ENCODE measurements at regions not wholly inside any gene's neighbourhood (a gene's known extent, or its start where the extent isn't known, plus 50 kb on each side); places are given as distances from the start of the nearest gene placed in this dataset.

DNA sequence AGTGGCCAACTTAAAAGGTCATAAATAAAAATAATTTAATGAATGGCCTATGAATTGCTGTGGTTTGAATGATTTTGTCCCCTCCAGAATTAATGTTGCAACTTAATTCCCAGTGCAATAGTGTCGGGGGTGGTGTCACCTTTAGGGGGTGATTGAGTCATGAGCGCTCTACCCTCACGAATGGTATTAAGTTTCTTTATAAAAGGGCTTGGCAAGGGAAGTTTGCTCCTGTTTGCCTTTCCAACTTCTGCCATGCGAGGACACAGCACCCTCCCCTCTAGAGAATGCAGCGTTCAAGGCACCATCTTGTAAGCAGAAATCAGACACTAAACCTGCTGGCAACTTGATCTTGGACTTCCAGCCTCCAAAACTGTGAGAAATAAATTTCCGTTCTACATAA, 253.3 kb downstream of the ATXN7L3B start:
- POLR2A ChIA-PET = no interaction called here
- no peaks in the 10 kb centered on the region for H3K4me1 Mint-ChIP-seq
- H3K36me3 Mint-ChIP-seq (ENCODE audit: low read depth) = no peaks in the 10 kb centered on the region
- H3K27ac Mint-ChIP-seq = no peak overlapping the region
- no peak overlapping the region for H3K4me3 Mint-ChIP-seq
- no peak for DNase-seq
- CTCF ChIA-PET = no interaction called here
- H3K9me3 Mint-ChIP-seq = no peaks in the 10 kb centered on the region
- H3K27me3 Mint-ChIP-seq = no peaks in the 10 kb centered on the region

DNA sequence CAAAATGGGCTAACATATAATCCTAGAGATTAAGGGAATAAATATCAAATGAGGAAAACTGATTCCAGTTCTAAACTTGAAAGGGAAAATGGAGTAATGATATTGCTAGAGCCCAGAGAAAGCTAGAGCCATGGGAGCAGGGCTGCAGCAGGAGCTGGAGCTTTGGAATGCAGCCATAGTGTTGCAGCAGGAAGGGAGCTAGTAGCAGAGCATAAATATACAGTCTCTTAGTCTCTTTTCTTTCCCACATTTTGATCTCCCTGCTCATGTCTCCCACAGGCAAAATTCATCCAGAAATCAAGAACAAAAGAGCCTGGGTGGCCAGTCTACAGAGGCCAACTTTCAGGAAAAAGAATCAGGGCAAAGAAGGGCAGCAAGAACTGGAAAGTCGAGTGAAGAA, 253.7 kb downstream of the ATXN7L3B start:
- Mint-ChIP-seq H3K36me3 (ENCODE audit: low read depth) (no peaks in the 10 kb centered on the region), H3K27me3 (no peaks in the 10 kb centered on the region), H3K9me3 (no peaks in the 10 kb centered on the region), H3K4me3 (no peak overlapping the region), H3K4me1 (no peaks in the 10 kb centered on the region), H3K27ac (no peak overlapping the region)
- POLR2A ChIA-PET = no interaction called here
- no peak for DNase-seq
- CTCF ChIA-PET = no interaction called here

DNA sequence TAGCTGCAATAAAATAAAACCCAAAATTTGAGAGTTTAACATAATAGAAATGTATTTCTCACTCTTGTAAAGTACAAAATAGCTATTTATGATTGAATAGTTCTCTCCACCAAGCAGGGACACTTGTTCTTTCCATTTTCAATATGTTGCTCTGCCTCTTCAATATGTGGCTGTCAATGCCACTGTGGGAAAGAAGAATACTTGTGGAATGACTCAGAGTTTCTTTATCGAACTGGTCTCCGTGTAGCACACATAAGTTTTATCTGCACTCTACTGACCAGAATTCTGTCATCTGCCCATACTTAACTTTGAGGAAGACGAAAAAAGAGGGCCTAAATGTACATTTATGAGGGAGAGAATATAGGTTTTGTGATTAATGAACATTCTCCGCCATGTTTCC, 256.9 kb downstream of the ATXN7L3B start:
- Mint-ChIP-seq H3K4me1 (no peaks in the 10 kb centered on the region), H3K27ac (no peak overlapping the region), H3K36me3 (ENCODE audit: low read depth) (no peaks in the 10 kb centered on the region), H3K27me3 (no peaks in the 10 kb centered on the region), H3K9me3 (no peaks in the 10 kb centered on the region), H3K4me3 (no peak overlapping the region)
- DNase-seq = no peak
- ChIA-PET POLR2A (no interaction called here), CTCF (interaction anchor here (1.2 kb wide), 1 partner anchor 10 kb away, joined by 3 read pairs; no protein-coding TSS in a partner anchor)

GRCh38 chr12:74801625-74802024, 264.0 kb downstream of the ATXN7L3B start:
- no peaks in the 10 kb centered on the region for H3K4me1 Mint-ChIP-seq
- CTCF ChIA-PET = no interaction called here
- DNase-seq = no peak
- H3K9me3 Mint-ChIP-seq = no peaks in the 10 kb centered on the region
- no peaks in the 10 kb centered on the region for H3K27me3 Mint-ChIP-seq
- H3K4me3 Mint-ChIP-seq = no peak overlapping the region
- POLR2A ChIA-PET = no interaction called here
- H3K27ac Mint-ChIP-seq = no peak overlapping the region
- H3K36me3 Mint-ChIP-seq (ENCODE audit: low read depth) = no peaks in the 10 kb centered on the region

DNA sequence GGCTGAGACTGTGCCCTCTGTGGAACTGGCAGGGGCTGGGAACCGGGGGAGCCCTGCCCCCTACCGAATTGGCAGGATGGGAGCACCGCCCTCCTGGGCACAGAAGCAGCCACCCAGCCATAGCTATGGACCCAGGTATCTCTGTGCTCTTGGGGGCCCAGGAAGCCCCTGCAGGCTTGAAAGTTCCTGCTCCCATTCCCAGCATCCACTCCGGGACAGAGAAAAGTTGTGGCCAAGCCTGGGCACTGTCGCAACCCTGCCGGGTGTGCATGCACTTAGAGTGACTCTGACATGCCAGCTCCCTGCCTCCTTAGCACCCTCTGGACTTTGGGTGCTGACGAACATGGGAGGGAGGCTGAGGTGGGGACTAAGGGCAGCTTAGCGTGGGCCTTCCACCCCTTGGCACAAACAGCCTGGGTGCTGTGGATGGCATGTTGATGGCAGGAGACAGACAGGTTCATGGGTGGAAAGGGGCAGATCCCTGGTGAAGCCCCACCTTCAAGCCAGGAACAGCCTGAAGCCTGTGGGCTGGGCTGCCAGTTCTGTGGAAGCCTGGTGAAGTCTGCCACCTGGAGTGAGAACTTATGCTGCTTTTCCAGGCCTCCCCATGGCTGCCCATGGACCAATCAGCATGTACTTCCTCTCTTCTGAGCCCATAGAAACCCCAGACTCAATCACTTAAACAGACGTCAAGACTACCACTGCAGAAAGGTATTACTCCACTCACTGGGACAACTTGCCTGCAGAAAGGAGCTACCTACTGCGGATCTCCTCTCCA, 279.0 kb downstream of the ATXN7L3B start:
- Mint-ChIP-seq H3K27ac (no peak overlapping the region), H3K4me1 (no peaks in the 10 kb centered on the region), H3K9me3 (peaks cover 4% of the 10 kb centered on the region), H3K27me3 (no peaks in the 10 kb centered on the region), H3K4me3 (no peak overlapping the region), H3K36me3 (ENCODE audit: low read depth) (no peaks in the 10 kb centered on the region)
- DNase-seq = no peak
- ChIA-PET CTCF (no interaction called here), POLR2A (no interaction called here)

DNA sequence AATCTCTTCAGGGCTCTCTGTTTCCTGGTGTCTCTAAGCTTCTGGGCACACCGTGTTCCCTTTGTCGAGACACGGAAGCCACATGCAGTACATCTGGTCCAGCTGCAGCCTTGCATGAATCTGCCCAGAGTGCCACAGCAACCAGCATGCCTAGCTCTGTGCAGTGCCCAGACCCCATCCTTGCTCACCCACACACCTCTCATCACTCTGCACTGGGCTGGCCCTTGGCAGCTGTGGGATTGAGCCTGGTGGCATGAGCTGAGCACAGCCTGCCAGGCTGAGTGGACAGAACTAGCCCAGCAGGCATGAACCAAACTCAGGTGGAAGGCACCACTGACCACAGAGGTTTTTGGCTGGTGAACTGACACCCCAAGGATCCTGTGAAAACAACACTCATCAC, 279.9 kb downstream of the ATXN7L3B start:
- ChIA-PET CTCF (no interaction called here), POLR2A (no interaction called here)
- Mint-ChIP-seq H3K4me3 (no peak overlapping the region), H3K9me3 (peaks cover 4% of the 10 kb centered on the region), H3K27ac (no peak overlapping the region), H3K36me3 (ENCODE audit: low read depth) (no peaks in the 10 kb centered on the region), H3K4me1 (no peaks in the 10 kb centered on the region), H3K27me3 (no peaks in the 10 kb centered on the region)
- no peak for DNase-seq

DNA sequence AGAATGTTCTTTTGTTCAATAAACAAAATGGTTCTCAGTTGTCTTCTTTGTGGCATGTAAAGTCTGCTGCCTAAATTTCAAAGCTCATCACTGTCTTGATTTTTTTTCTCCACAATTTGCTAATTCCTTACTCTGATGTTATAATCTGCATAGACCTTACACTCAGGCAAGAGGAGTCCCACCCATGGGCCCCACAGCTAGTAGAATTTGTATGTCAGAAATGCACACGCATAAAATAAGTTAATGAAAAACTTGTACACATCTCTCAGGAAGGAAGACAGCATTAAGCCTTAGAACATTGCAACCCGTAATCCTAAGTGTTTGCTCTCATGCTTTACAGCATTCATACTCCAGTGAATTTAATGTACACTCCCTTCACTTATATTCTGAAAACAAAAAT, 280.8 kb downstream of the ATXN7L3B start:
- H3K4me1 Mint-ChIP-seq = no peaks in the 10 kb centered on the region
- peaks cover 4% of the 10 kb centered on the region for H3K9me3 Mint-ChIP-seq
- H3K27ac Mint-ChIP-seq = no peak overlapping the region
- CTCF ChIA-PET = interaction anchor here (0.8 kb wide), 1 partner anchor 15 kb away, joined by 3 read pairs; no protein-coding TSS in a partner anchor
- no peaks in the 10 kb centered on the region for H3K36me3 Mint-ChIP-seq (ENCODE audit: low read depth)
- DNase-seq = no peak
- no peaks in the 10 kb centered on the region for H3K27me3 Mint-ChIP-seq
- no peak overlapping the region for H3K4me3 Mint-ChIP-seq
- POLR2A ChIA-PET = no interaction called here

DNA sequence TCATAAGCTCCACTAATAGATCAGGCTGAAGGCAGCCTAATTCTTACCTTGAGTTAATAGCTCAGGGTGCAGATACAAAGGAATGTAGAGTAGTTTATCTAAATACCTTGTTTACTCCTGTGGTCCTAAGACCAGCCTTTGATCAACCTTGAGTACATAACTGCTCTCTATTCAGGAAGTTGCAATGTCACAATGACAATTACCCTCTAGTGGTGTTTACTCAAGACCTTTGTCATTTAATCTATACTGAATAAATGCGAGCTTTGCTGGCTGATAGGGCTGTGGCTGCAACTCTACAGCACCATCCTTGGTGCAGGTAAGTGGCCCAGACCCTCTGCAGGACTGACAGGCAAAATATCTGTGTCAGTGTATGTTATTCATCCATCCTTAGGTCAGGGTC, 282.7 kb downstream of the ATXN7L3B start:
- Mint-ChIP-seq H3K4me3 (no peak overlapping the region), H3K27me3 (no peaks in the 10 kb centered on the region), H3K9me3 (no peaks in the 10 kb centered on the region), H3K36me3 (ENCODE audit: low read depth) (no peaks in the 10 kb centered on the region), H3K27ac (no peak overlapping the region), H3K4me1 (peaks cover 4% of the 10 kb centered on the region)
- ChIA-PET CTCF (no interaction called here), POLR2A (no interaction called here)
- DNase-seq = no peak

DNA sequence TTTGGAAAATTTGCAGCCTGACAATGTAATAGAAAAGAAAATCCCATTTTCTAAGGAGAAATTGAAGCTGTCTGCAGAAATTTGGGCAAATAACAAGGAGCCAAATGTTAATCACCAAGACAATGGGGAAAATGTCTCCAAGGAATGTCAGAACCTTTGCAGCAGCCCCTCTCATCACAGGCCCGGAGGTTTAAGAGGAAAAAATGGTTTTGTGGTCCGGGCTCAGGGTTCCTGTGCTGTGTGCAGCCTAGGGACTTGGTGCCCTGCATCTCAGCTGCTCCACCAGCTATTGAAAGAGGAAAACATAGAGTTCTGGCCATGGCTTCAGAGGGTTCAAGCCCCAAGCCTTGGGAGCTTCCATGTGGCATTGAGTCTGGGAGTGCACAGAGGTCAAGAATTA, 298.9 kb downstream of the ATXN7L3B start:
- no peaks in the 10 kb centered on the region for H3K27me3 Mint-ChIP-seq
- no peaks in the 10 kb centered on the region for H3K36me3 Mint-ChIP-seq (ENCODE audit: low read depth)
- H3K9me3 Mint-ChIP-seq = peaks cover 4% of the 10 kb centered on the region
- no peaks in the 10 kb centered on the region for H3K4me1 Mint-ChIP-seq
- no peak overlapping the region for H3K4me3 Mint-ChIP-seq
- H3K27ac Mint-ChIP-seq = no peak overlapping the region
- DNase-seq = no peak
- POLR2A ChIA-PET = no interaction called here
- CTCF ChIA-PET = no interaction called here

GRCh38 chr12:74846116-74846515, 308.5 kb downstream of the ATXN7L3B start:
- Mint-ChIP-seq H3K4me1 (no peaks in the 10 kb centered on the region), H3K27ac (no peak overlapping the region), H3K36me3 (ENCODE audit: low read depth) (no peaks in the 10 kb centered on the region), H3K9me3 (no peaks in the 10 kb centered on the region), H3K4me3 (no peak overlapping the region), H3K27me3 (no peaks in the 10 kb centered on the region)
- no peak for DNase-seq
- CTCF ChIA-PET = no interaction called here
- POLR2A ChIA-PET = no interaction called here

- CTCF ChIA-PET = no interaction called here
These were observed 309.5 kb downstream of the ATXN7L3B start for GRCh38 chr12:74847169-74847568.

DNA sequence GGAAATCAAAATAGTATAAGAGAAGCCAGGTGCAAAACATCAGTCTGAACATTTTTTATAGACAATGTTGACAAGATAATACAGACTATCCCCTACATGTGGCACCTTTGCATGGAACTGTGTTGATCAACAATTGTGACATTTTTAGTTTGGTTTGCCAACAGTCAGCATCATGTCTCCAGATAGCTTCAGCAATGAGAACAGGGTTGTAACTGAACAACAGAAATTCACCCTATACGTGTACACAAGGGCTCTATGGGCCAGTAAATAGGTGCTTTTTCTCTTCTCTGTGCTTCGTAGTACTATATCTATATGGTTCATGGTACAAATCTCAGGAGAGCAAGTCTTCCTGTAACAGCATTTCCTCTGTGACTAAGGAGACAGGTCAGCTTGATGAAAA, 310.4 kb downstream of the ATXN7L3B start:
- DNase-seq = no peak
- ChIA-PET POLR2A (no interaction called here), CTCF (no interaction called here)
- no peak overlapping the region for H3K4me3 Mint-ChIP-seq
- no peaks in the 10 kb centered on the region for H3K9me3 Mint-ChIP-seq
- H3K4me1 Mint-ChIP-seq = no peaks in the 10 kb centered on the region
- no peaks in the 10 kb centered on the region for H3K36me3 Mint-ChIP-seq (ENCODE audit: low read depth)
- no peaks in the 10 kb centered on the region for H3K27me3 Mint-ChIP-seq
- H3K27ac Mint-ChIP-seq = no peak overlapping the region

More at GRCh38 chr12:74847169-74847568, 309.5 kb downstream of the ATXN7L3B start:
- H3K4me3 Mint-ChIP-seq = no peak overlapping the region
- H3K9me3 Mint-ChIP-seq = no peaks in the 10 kb centered on the region
- H3K36me3 Mint-ChIP-seq (ENCODE audit: low read depth) = no peaks in the 10 kb centered on the region
- H3K4me1 Mint-ChIP-seq = no peaks in the 10 kb centered on the region
- no peak overlapping the region for H3K27ac Mint-ChIP-seq
- H3K27me3 Mint-ChIP-seq = no peaks in the 10 kb centered on the region
- DNase-seq = no peak
- POLR2A ChIA-PET = no interaction called here

- no peaks in the 10 kb centered on the region for H3K4me1 Mint-ChIP-seq
- H3K27ac Mint-ChIP-seq = no peak overlapping the region
- no peak for DNase-seq
- no peaks in the 10 kb centered on the region for H3K9me3 Mint-ChIP-seq
- ChIA-PET CTCF (no interaction called here), POLR2A (no interaction called here)
- no peaks in the 10 kb centered on the region for H3K27me3 Mint-ChIP-seq
- H3K36me3 Mint-ChIP-seq (ENCODE audit: low read depth) = no peaks in the 10 kb centered on the region
- H3K4me3 Mint-ChIP-seq = no peak overlapping the region
These were observed 312.2 kb downstream of the ATXN7L3B start for GRCh38 chr12:74849801-74850200.

- H3K36me3 Mint-ChIP-seq (ENCODE audit: low read depth) = no peaks in the 10 kb centered on the region
- DNase-seq = no peak
- POLR2A ChIA-PET = no interaction called here
These were observed 334.2 kb downstream of the ATXN7L3B start for GRCh38 chr12:74871817-74872216.

More at GRCh38 chr12:74871817-74872216, 334.2 kb downstream of the ATXN7L3B start:
- Mint-ChIP-seq H3K9me3 (peaks cover 3% of the 10 kb centered on the region), H3K4me1 (no peaks in the 10 kb centered on the region), H3K27me3 (no peaks in the 10 kb centered on the region), H3K4me3 (no peak overlapping the region), H3K27ac (no peak overlapping the region)
- CTCF ChIA-PET = no interaction called here

Data from activated CD4-positive, alpha-beta memory T cell treated with anti-CD3 and anti-CD28 coated beads, Interleukin-2, amount 10 ng/mL, durations not matched to agents 7 days and 5 days (primary cell).